ENCODE measurements at regions not wholly inside any gene's neighbourhood (a gene's known extent, or its start where the extent isn't known, plus 50 kb on each side); places are given as distances from the start of the nearest gene placed in this dataset.

DNA sequence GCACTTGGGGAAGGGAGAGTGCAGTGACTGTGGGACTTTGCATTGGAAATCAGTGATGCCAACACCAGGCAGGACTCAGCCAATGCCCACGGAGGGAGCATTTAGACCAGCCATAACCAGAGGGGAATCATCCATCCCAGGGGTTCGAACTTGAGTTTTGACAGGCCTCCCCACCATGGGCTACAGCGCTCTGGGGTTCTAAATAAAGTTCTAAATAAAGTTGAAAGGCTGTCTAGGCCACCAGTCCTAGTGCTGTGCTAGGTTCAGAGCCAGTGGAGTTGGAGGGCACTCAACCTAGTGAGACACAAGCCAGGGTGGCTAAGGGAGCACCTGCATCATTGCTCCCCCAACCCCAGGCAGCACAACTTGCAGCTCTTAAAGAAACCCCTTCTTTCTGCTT, 82.0 kb upstream of the SLC38A4 start:
- dilution Hi-C loops (cut with MboI; ENCODE audit: extremely low pct_ligation_motif_present, low sequenced_read_pairs): no loop called here
- Histone ChIP-seq H3K4me2 (ENCODE audit: insufficient read depth, low read length) (no peak overlapping the region), H3K27me3 (ENCODE audit: control insufficient read depth in 2 of 2, insufficient read depth in 2 of 2, low read length in 2 of 2) (no peaks in the 10 kb centered on the region), H2AFZ (ENCODE audit: low read depth, low read length) (no peak overlapping the region), H3K9ac (replicated peaks; ENCODE audit: extremely low read depth, insufficient read depth, low read length) (no peak overlapping the region), H3K9me1 (replicated peaks; ENCODE audit: control insufficient read depth, extremely low read depth, insufficient read depth, low read length) (no peaks in the 10 kb centered on the region), H3K27ac (ENCODE audit: insufficient read depth, low read depth, low read length) (no peak overlapping the region), H3K9me3 (replicated peaks; ENCODE audit: control insufficient read depth, insufficient read depth, low read length) (no peaks in the 10 kb centered on the region), H3K79me2 (ENCODE audit: control insufficient read depth, insufficient read depth, low read length) (no peaks in the 10 kb centered on the region), H3K36me3 (ENCODE audit: control insufficient read depth in 2 of 2, extremely low read depth in 1 of 2, insufficient read depth in 2 of 2, low read length in 2 of 2) (no peaks in the 10 kb centered on the region), H3K4me3 (replicated peaks in 1 of 3; ENCODE audit: insufficient read depth in 1 of 3, low read depth in 1 of 3, low read length in 3 of 3) (no peak overlapping the region), H3K4me1 (ENCODE audit: control insufficient read depth, extremely low read depth, insufficient read depth, low read length) (no peaks in the 10 kb centered on the region), H4K20me1 (replicated peaks; ENCODE audit: control insufficient read depth, extremely low read depth, insufficient read depth, low read length) (no peaks in the 10 kb centered on the region)
- no TSS peak for BruUV-seq (replicated peaks)
- no peak for FAIRE-seq
- intact Hi-C loops (cut with micrococcal nuclease): no loop called here
- ChIA-PET POLR2A (no interaction called here), CTCF (no interaction called here)
- DNase-seq (ENCODE audit: low read depth, low spot score): no peak
- TF ChIP-seq FOS (IDR thresholded peaks at IDR 0.05; ENCODE audit: borderline replicate concordance, insufficient read depth, low read length) (no peak), JUN (IDR thresholded peaks at IDR 0.05; ENCODE audit: borderline replicate concordance, insufficient read depth, insufficient read length, low read depth) (no peak), MYC (IDR thresholded peaks at IDR 0.05; ENCODE audit: low read depth, low read length) (no peak), GATA2 (IDR thresholded peaks at IDR 0.05; ENCODE audit: insufficient read depth, insufficient read length, low read depth, low read length) (no peak)
- TF ChIP-seq, protein P1, sequence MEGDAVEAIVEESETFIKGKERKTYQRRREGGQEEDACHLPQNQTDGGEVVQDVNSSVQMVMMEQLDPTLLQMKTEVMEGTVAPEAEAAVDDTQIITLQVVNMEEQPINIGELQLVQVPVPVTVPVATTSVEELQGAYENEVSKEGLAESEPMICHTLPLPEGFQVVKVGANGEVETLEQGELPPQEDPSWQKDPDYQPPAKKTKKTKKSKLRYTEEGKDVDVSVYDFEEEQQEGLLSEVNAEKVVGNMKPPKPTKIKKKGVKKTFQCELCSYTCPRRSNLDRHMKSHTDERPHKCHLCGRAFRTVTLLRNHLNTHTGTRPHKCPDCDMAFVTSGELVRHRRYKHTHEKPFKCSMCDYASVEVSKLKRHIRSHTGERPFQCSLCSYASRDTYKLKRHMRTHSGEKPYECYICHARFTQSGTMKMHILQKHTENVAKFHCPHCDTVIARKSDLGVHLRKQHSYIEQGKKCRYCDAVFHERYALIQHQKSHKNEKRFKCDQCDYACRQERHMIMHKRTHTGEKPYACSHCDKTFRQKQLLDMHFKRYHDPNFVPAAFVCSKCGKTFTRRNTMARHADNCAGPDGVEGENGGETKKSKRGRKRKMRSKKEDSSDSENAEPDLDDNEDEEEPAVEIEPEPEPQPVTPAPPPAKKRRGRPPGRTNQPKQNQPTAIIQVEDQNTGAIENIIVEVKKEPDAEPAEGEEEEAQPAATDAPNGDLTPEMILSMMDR (IDR thresholded peaks at IDR 0.05; ENCODE audit: extremely low read depth in 1 of 2, insufficient read depth in 1 of 2, low read depth in 1 of 2, low read length in 2 of 2): no peak

DNA sequence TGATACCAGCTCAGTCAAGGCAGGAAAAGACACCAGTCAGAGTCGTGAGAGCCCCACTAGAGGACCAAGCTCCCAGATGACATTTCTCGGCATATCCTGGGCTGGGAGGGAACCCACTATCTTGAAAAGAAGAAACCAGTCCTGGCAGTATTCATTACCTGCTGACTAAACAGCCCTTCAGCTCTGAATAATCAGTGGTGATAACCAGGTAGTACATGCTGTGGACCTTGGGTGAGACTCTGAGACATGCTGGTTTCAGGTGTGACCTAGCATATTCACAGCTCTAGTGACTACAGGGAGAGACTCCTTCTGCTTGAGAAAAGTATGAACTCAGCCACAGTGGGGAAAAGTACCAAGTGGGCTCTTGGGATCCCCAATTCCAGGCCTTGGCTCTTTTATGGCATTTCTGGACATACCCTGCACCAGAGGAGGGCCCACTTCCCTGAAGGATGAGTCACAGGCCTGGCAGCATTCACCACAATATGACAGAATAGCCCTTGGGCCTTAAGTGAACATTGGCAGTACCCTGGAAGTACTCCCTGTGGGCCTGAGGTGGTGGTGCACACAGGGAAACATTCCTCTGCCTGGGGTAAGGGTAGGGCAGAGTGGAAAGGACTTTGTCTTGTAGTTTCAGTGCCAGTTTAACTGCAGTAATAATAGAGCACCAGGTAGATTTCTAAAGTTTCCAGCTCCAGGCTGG, 82.6 kb upstream of the SLC38A4 start:
- Histone ChIP-seq H4K20me1 (replicated peaks; ENCODE audit: control insufficient read depth, extremely low read depth, insufficient read depth, low read length) (no peaks in the 10 kb centered on the region), H3K4me3 (replicated peaks in 1 of 3; ENCODE audit: insufficient read depth in 1 of 3, low read depth in 1 of 3, low read length in 3 of 3) (no peak overlapping the region), H3K36me3 (ENCODE audit: control insufficient read depth in 2 of 2, extremely low read depth in 1 of 2, insufficient read depth in 2 of 2, low read length in 2 of 2) (no peaks in the 10 kb centered on the region), H3K79me2 (ENCODE audit: control insufficient read depth, insufficient read depth, low read length) (no peaks in the 10 kb centered on the region), H3K9me1 (replicated peaks; ENCODE audit: control insufficient read depth, extremely low read depth, insufficient read depth, low read length) (no peaks in the 10 kb centered on the region), H3K9ac (replicated peaks; ENCODE audit: extremely low read depth, insufficient read depth, low read length) (no peak overlapping the region), H2AFZ (ENCODE audit: low read depth, low read length) (no peak overlapping the region), H3K4me2 (ENCODE audit: insufficient read depth, low read length) (no peak overlapping the region), H3K27ac (ENCODE audit: insufficient read depth, low read depth, low read length) (no peak overlapping the region), H3K4me1 (ENCODE audit: control insufficient read depth, extremely low read depth, insufficient read depth, low read length) (no peaks in the 10 kb centered on the region), H3K9me3 (replicated peaks; ENCODE audit: control insufficient read depth, insufficient read depth, low read length) (no peaks in the 10 kb centered on the region), H3K27me3 (ENCODE audit: control insufficient read depth in 2 of 2, insufficient read depth in 2 of 2, low read length in 2 of 2) (peaks cover 0 to under 1% of the 10 kb centered on the region in 2 experiments)
- dilution Hi-C loops (cut with MboI; ENCODE audit: extremely low pct_ligation_motif_present, low sequenced_read_pairs): no loop called here
- no peak for DNase-seq (ENCODE audit: low read depth, low spot score)
- BruUV-seq (replicated peaks): no TSS peak
- CTCF ChIA-PET: interaction anchor here (1.0 kb wide), 1 partner anchor 783 kb away, joined by 4 read pairs; no protein-coding TSS in a partner anchor
- POLR2A ChIA-PET: no interaction called here
- intact Hi-C loops (cut with micrococcal nuclease): no loop called here
- no peak for FAIRE-seq
- TF ChIP-seq, protein P2, sequence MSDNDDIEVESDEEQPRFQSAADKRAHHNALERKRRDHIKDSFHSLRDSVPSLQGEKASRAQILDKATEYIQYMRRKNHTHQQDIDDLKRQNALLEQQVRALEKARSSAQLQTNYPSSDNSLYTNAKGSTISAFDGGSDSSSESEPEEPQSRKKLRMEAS (IDR thresholded peaks at IDR 0.05; ENCODE audit: insufficient read depth, insufficient read length): no peak
- TF ChIP-seq POLR2A (IDR thresholded peaks at IDR 0.05; ENCODE audit: low read depth, low read length): no peak
- no peak for TF ChIP-seq GATA2 (IDR thresholded peaks at IDR 0.05; ENCODE audit: insufficient read depth, insufficient read length, low read depth, low read length)

Data from endothelial cell of umbilical vein (primary cell).